Thyroid gland (tissue), 4 donors: ENCODE measurements at regions not wholly inside any gene's neighbourhood (a gene's known extent, or its start where the extent isn't known, plus 50 kb on each side); places are given as distances from the start of the nearest gene placed in this dataset.

Experiments
- CTCF ChIP-seq, 6 experiments: fragments of 200-600 bp in 3 of 6; fragments of 450-650 bp in 3 of 6; sonication (generic) in 3 of 6; IDR thresholded peaks; one replicate each; pipeline ENCODE4 v1.5.1; 2016 to 2019; ENCODE audit warnings: antibody characterized with exemption in 6 of 6, mild to moderate bottlenecking in 2 of 6, inconsistent platforms in 1 of 6, moderate library complexity in 1 of 6
- POLR2A ChIP-seq, 2 donors: fragments of 450-650 bp; IDR thresholded peaks; one replicate each; pipeline ENCODE4 v1.6.1; 2017; ENCODE audit warnings: antibody characterized with exemption in 2 of 2, mild to moderate bottlenecking in 2 of 2, moderate library complexity in 1 of 2

- TF ChIP-seq CTCF (IDR thresholded peaks at IDR 0.05) (no peak), POLR2A (IDR thresholded peaks at IDR 0.05) (no peak)
These were observed 138.1 kb downstream of the ATG4C start for GRCh38 chr1:62922006-62922405.
